Cardiac fibroblast (primary cell): ENCODE measurements at regions not wholly inside any gene's neighbourhood (a gene's known extent, or its start where the extent isn't known, plus 50 kb on each side); places are given as distances from the start of the nearest gene placed in this dataset.

ENCODE experiments used
- DNase-seq, 2 donors: peaks; one replicate each; pipeline versions ENCODE4 v3.0.0 to v3.0.0-alpha.2; 2010; ENCODE audit warnings: low read depth in 2 of 2
- H3K4me3 ChIP-seq, 2 donors: replicated peaks in 1 of 2; 1 replicate in 1 of 2; 2 replicates in 1 of 2; pipeline ENCODE4 v1.5.1; 2011; ENCODE audit warnings: low read depth in 2 of 2, low read length in 2 of 2, mild to moderate bottlenecking in 2 of 2, moderate library complexity in 1 of 2
- TF ChIP-seq, protein P1 (sequence below): IDR thresholded peaks from one replicate; pipeline ENCODE4 v1.5.1; 2011; ENCODE audit warnings: low read depth, mild to moderate bottlenecking, low read length, inconsistent platforms

DNA sequence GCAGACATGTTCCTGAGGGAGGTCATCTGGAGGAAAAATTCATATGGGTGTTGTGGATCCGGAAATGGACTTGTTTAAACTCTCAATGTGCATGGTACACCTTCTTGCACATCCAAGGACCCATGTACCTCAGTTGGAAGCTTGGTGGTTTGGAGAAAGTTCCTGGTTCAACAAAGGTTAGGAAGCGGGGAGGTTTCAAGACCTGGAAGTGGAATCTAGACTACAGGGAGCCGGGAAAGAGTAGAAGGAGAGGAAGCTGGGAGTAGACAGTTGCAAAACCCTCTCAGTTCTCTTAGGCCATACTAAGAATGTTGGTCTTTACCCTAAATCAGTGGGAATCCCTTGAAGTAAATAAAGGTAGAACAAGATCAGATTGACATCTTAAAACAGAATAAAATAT, 209.8 kb upstream of the SPOPL start:
- H3K4me3 ChIP-seq: no peak overlapping the region
- TF ChIP-seq, protein P1, sequence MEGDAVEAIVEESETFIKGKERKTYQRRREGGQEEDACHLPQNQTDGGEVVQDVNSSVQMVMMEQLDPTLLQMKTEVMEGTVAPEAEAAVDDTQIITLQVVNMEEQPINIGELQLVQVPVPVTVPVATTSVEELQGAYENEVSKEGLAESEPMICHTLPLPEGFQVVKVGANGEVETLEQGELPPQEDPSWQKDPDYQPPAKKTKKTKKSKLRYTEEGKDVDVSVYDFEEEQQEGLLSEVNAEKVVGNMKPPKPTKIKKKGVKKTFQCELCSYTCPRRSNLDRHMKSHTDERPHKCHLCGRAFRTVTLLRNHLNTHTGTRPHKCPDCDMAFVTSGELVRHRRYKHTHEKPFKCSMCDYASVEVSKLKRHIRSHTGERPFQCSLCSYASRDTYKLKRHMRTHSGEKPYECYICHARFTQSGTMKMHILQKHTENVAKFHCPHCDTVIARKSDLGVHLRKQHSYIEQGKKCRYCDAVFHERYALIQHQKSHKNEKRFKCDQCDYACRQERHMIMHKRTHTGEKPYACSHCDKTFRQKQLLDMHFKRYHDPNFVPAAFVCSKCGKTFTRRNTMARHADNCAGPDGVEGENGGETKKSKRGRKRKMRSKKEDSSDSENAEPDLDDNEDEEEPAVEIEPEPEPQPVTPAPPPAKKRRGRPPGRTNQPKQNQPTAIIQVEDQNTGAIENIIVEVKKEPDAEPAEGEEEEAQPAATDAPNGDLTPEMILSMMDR: no peak

DNA sequence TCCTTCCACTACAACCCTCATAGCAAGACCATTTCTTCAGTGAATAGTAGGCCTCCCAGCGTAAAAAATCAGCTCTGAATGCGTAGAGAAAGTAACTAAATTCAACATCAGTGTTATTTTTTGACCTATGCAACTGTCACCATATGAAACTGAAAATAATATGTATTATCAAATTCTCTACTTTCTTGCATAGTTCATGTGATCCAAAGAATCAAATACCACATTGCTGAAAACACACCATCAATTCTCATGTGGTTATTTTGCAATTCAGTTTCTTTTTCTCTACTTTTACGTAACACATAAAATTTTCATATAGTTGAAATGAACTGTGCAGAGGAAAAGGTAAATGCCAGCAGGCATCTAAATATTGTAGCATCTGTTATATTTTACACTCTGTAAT, 208.5 kb upstream of the SPOPL start:
- TF ChIP-seq, protein P1: no peak
- H3K4me3 ChIP-seq: no peak overlapping the region
- no peak for DNase-seq

More for the DNA sequence above, 209.8 kb upstream of the SPOPL start:
- no peak for DNase-seq

DNA sequence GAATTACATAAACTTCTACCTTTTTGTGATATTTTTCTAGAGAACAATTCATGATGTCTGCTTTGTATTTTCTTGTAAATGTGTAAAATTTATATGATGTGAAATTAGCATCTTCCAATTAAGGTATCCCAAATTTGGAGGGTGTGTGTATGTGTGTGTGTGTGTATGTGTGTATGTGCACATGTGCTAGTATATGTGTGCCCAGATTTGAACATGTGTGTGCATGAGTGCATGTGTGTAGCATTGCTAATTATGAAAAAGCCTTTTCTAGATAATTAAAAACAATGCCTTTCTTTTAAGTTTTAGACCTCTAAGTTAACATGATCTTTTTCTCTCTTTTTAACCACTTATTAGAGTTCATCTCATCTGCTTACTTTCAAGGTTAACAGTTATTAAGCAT, 208.0 kb upstream of the SPOPL start:
- no peak for DNase-seq
- TF ChIP-seq, protein P1: no peak
- no peak overlapping the region for H3K4me3 ChIP-seq

- no peak for DNase-seq
- no peak overlapping the region for H3K4me3 ChIP-seq
- TF ChIP-seq, protein P1: no peak
These were observed 207.1 kb upstream of the SPOPL start for GRCh38 chr2:138294451-138294850.

GRCh38 chr2:138296365-138296764, 205.2 kb upstream of the SPOPL start:
- H3K4me3 ChIP-seq: no peak overlapping the region
- no peak for DNase-seq
- TF ChIP-seq, protein P1: no peak

- no peak overlapping the region for H3K4me3 ChIP-seq
- no peak for DNase-seq
- TF ChIP-seq, protein P1: no peak
These were observed 203.3 kb upstream of the SPOPL start for GRCh38 chr2:138298120-138298814.

DNA sequence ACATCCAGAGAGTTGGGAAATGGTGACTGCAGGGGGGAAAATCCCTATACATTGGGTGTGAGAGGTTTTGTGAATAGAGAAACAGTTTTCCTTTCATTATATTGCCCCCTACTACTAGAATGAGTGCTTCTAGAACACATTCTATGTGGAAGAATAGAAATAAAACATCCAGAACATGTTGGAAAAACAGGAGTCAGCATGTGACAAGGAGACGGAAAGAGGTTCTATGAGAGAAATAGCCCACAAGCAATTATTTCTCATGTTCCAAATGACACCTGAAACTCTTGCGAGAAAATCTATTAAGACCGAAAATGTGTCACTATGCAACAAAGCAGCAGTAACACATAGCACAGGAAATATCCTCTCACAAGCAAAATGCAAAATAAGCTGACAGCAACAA, 202.7 kb upstream of the SPOPL start:
- TF ChIP-seq, protein P1: no peak
- no peak for DNase-seq
- H3K4me3 ChIP-seq: no peak overlapping the region
